Keratinocyte (primary cell): ENCODE measurements at regions not wholly inside any gene's neighbourhood (a gene's known extent, or its start where the extent isn't known, plus 50 kb on each side); places are given as distances from the start of the nearest gene placed in this dataset.
A peak's percentile ranks its signal among the peaks of the same experiment; 100 is the strongest.

Experiments
- DNase-seq: peaks from one replicate; pipeline ENCODE4 v3.0.0-alpha.2; 2011; ENCODE audit warnings: low read depth, missing footprints, low spot score
- FAIRE-seq: peaks from 2 replicates; lab custom pipeline; 2011; peaks lifted over from hg19 to GRCh38; lab: Jason Lieb, UNC
- H2AFZ ChIP-seq: 2 replicates; pipeline ENCODE4 v1.6.0; 2012; ENCODE audit warnings: low read length, control low read depth, inconsistent platforms; ENCODE audit not compliant: control insufficient read depth
- H3K27ac ChIP-seq: 2 replicates; pipeline ENCODE4 v1.5.1; 2011; ENCODE audit warnings: low read length; ENCODE audit not compliant: control insufficient read depth, insufficient read depth
- H3K27me3 ChIP-seq: 3 replicates; pipeline ENCODE4 v1.6.0; 2011; ENCODE audit warnings: low read length; ENCODE audit not compliant: control insufficient read depth, insufficient read depth; ENCODE audit errors: extremely low read depth
- H3K36me3 ChIP-seq, 2 experiments: 2 replicates in 1 of 2; 3 replicates in 1 of 2; pipeline ENCODE4 v1.5.1; 2011; ENCODE audit warnings: low read length in 2 of 2, mild to moderate bottlenecking in 1 of 2; ENCODE audit not compliant: control insufficient read depth in 2 of 2, insufficient read depth in 2 of 2; ENCODE audit errors: extremely low read depth in 1 of 2
- H3K4me1 ChIP-seq: 3 replicates; pipeline ENCODE4 v1.5.1; 2011; ENCODE audit warnings: low read length; ENCODE audit not compliant: control insufficient read depth, insufficient read depth; ENCODE audit errors: extremely low read depth
- H3K4me2 ChIP-seq: 3 replicates; pipeline ENCODE4 v1.6.0; 2011; ENCODE audit warnings: low read depth, low read length; ENCODE audit not compliant: control insufficient read depth, insufficient read depth; ENCODE audit errors: extremely low read depth
- H3K4me3 ChIP-seq, 3 experiments: fragments of 200-600 bp in 1 of 3; sonication (generic) in 1 of 3; 2 replicates in 2 of 3; 3 replicates in 1 of 3; pipeline ENCODE4 v1.5.1; 2011 to 2016; ENCODE audit warnings: low read length in 3 of 3, mild to moderate bottlenecking in 3 of 3, control low read depth in 2 of 3, inconsistent platforms in 1 of 3, low read depth in 1 of 3, mixed read lengths in 1 of 3, mixed run types in 1 of 3, moderate library complexity in 1 of 3; ENCODE audit not compliant: control insufficient read depth in 2 of 3, insufficient read depth in 2 of 3; ENCODE audit errors: extremely low read depth in 1 of 3
- H3K79me2 ChIP-seq: 2 replicates; pipeline ENCODE4 v1.6.0; 2012; ENCODE audit warnings: low read length; ENCODE audit not compliant: control insufficient read depth, insufficient read depth
- H3K9ac ChIP-seq: 3 replicates; pipeline ENCODE4 v1.6.0; 2011; ENCODE audit warnings: low read length; ENCODE audit not compliant: control insufficient read depth, insufficient read depth; ENCODE audit errors: extremely low read depth
- H3K9me1 ChIP-seq: 3 replicates; pipeline ENCODE4 v1.6.0; 2011; ENCODE audit warnings: low read length; ENCODE audit not compliant: control insufficient read depth, insufficient read depth; ENCODE audit errors: extremely low read depth
- H3K9me3 ChIP-seq: 2 replicates; pipeline ENCODE4 v1.5.1; 2012; ENCODE audit warnings: low read depth, low read length; ENCODE audit not compliant: control insufficient read depth
- H4K20me1 ChIP-seq: 3 replicates; pipeline ENCODE4 v1.6.0; 2011; ENCODE audit warnings: low read length; ENCODE audit not compliant: control insufficient read depth, insufficient read depth; ENCODE audit errors: extremely low read depth
- CTCF ChIP-seq, 3 experiments: IDR thresholded peaks in 1 of 3; conservative IDR thresholded peaks in 1 of 3; optimal IDR thresholded peaks in 1 of 3; 2 replicates in 2 of 3; 3 replicates in 1 of 3; pipeline versions ENCODE3 to v1.5.1; 2011; ENCODE audit warnings: low read length in 3 of 3, mild to moderate bottlenecking in 3 of 3, moderate library complexity in 2 of 3, control low read depth in 1 of 3, inconsistent platforms in 1 of 3; ENCODE audit not compliant: insufficient read depth in 2 of 3; ENCODE audit errors: extremely low read depth in 1 of 3
- EZH2 ChIP-seq: IDR thresholded peaks from one replicate; pipeline ENCODE4 v1.6.1; 2012; ENCODE audit warnings: inconsistent platforms, mild to moderate bottlenecking, low read length, moderate library complexity
- dilution Hi-C: fragments of 300-500 bp; cut with MboI; formaldehyde crosslinking; loops from one replicate; pipeline ENCODE4 v1.7.0; 2020; ENCODE audit warnings: low sequenced_read_pairs; ENCODE audit not compliant: extremely low pct_ligation_motif_present

DNA sequence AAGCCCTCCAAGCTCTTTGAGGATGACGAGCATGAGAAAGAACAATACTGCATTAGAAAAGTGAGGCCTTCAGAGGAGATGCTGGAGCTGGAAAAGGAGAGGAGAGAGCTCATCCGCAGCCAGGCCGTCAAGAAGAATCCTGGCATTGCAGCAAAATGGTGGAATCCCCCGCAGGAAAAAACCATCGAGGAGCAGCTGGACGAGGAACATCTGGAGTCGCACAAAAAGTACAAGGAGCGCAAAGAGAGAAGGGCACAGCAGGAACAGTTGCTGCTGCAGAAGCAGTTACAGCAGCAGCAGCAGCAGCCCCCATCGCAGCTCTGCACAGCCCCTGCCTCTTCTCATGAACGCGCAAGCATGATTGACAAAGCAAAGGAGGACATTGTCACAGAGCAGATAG, 71.2 kb downstream of the C9orf152 start:
- no peak overlapping the region for H3K4me3 ChIP-seq
- FAIRE-seq: no peak
- H3K27me3 ChIP-seq: no peaks in the 10 kb centered on the region
- peaks cover 87% of the 10 kb centered on the region for H3K79me2 ChIP-seq
- no peak for DNase-seq
- no peak overlapping the region for H2AFZ ChIP-seq
- H4K20me1 ChIP-seq: peaks cover 23% of the 10 kb centered on the region
- H3K4me1 ChIP-seq: peaks cover 34% of the 10 kb centered on the region
- H3K9me1 ChIP-seq: peaks cover 10% of the 10 kb centered on the region
- no peak overlapping the region for H3K9ac ChIP-seq
- H3K4me2 ChIP-seq: no peak overlapping the region
- no peaks in the 10 kb centered on the region for H3K9me3 ChIP-seq
- dilution Hi-C loops: no loop called here
- H3K36me3 ChIP-seq: peaks cover 32 to 34% of the 10 kb centered on the region in 2 experiments
- TF ChIP-seq EZH2 (no peak), CTCF (optimal IDR thresholded peaks at IDR 0.05 in 1 of 3, IDR thresholded peaks at IDR 0.05 in 1 of 3, conservative IDR thresholded peaks at IDR 0.05 in 1 of 3; ENCODE audit: extremely low read depth in 1 of 3, insufficient read depth in 2 of 3, low read length in 3 of 3) (no peak)
- H3K27ac ChIP-seq: no peak overlapping the region

DNA sequence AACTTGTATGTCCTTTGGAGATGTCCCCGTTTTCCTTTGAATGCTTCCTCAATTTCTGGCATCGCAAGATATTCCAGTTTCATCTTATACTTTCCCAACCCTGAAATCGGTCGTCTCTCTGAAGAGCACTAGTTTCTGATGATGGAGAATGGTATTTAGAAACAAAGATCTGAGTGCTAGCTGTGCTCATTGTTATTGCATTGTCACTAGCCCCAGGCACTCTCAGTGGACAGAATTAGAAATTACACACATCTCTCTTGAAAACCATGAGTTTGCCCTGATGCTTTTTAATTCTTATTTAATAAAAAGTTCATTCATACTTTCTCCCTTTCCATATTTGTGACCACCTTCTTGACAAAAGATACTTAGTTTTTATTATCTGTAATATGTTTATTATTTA, 67.7 kb downstream of the C9orf152 start:
- Histone ChIP-seq H2AFZ (no peak overlapping the region), H3K9ac (no peak overlapping the region), H3K27ac (peak overlapping the region; percentile 74), H3K9me1 (peaks cover 10% of the 10 kb centered on the region), H3K36me3 (peaks cover 32 to 38% of the 10 kb centered on the region in 2 experiments), H3K4me3 (no peak overlapping the region), H3K4me2 (no peak overlapping the region), H4K20me1 (peaks cover 29% of the 10 kb centered on the region), H3K4me1 (peaks cover 27% of the 10 kb centered on the region), H3K9me3 (no peaks in the 10 kb centered on the region), H3K79me2 (peaks cover 93% of the 10 kb centered on the region), H3K27me3 (no peaks in the 10 kb centered on the region)
- no peak for DNase-seq
- dilution Hi-C loops: no loop called here
- TF ChIP-seq EZH2 (no peak), CTCF (optimal IDR thresholded peaks at IDR 0.05 in 1 of 3, IDR thresholded peaks at IDR 0.05 in 1 of 3, conservative IDR thresholded peaks at IDR 0.05 in 1 of 3; ENCODE audit: extremely low read depth in 1 of 3, insufficient read depth in 2 of 3, low read length in 3 of 3) (no peak)
- FAIRE-seq: no peak
